NCI-H446 treated with DMSO at 0.1 percent for 48 hours (cell line): ENCODE measurements at regions not wholly inside any gene's neighbourhood (a gene's known extent, or its start where the extent isn't known, plus 50 kb on each side); places are given as distances from the start of the nearest gene placed in this dataset.

Source experiments
- DNase-seq: peaks from one replicate; lab custom pipeline; 2025; lab: John Stamatoyannopoulos, UW

GRCh38 chr22:27120036-27120435 lies 462.6 kb downstream of the MIAT start:
- no peak for DNase-seq

DNA sequence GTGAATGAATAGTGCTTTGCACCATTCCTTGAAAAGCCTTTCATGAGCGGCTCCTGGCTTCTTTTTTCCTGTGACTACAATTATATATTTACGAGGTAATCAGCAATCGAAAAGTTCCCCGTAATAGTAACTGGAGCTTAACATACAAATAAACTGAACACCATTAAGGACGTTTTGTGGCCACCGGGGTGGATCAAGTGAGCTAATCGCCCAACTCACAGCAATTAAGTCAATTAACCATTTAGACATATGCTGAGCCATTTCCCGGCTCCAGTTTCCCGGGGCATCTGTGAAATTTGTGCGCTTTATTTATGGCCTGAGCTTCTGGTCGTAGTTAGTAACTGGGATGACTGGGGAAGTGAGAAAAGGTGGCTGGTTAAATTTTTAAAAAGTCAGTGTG lies 465.2 kb downstream of the MIAT start:
- DNase-seq, result peak; percentile 39

DNA sequence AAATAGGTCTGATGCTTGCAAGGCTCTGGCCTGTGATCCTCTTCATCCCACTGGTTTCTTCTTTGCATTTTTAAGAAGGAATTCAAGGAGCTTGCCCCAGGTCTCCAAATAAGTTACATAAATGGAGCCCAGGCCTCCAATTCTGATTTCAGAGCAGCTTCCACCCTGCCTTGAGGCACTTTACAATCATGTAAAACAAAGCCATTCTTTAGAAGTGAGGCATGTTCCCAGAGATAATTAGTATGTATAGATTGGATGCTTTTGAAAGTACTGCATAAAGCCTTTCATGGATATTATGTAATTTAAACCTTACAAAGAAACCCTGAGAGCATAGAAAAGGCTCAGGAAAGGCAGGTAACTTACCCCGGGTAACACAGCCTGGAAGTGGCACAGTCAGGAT lies 466.5 kb downstream of the MIAT start:
- no peak for DNase-seq

- DNase-seq, result peak; percentile 99
Measured at GRCh38 chr22:27124351-27124966, 467.1 kb downstream of the MIAT start.

DNA sequence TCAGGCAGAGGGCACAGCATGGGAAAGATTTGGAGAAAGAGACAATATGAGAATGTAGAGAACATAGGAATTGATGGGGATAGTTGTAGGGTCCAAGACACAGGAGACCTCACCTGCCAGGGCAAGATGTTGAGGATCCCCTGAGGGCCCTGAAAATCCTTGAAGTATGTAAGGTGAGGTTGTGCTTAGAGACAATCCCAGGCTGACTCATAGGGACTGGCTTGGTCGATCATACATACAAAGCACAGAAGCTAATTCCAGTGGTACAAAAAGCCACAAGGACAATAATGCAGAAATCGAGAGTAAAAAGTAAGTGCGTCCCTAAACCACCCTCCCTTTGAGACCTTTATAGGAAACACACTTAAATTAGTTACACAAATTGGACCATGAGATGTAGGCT lies 468.2 kb downstream of the MIAT start:
- DNase-seq, result no peak

DNA sequence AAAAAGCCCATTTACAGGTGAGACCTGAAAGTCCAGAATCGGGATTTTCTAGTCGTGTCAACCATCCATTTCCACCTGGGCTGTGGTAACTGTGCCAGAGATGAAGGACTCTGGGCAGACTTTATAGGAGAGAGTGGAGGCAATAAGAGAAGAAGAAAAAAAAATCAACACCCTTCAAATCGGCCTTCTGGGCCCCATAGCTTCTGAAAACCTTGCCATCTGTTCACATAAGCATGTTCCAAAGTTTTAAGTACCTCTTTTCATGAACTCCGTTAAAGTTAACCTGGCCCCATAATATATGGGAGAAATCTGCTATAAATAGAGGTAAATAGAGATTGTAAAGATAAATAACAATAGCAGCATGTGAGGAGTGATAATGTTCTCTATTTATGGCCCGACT lies 470.5 kb downstream of the MIAT start:
- peak; percentile 92 for DNase-seq

DNA sequence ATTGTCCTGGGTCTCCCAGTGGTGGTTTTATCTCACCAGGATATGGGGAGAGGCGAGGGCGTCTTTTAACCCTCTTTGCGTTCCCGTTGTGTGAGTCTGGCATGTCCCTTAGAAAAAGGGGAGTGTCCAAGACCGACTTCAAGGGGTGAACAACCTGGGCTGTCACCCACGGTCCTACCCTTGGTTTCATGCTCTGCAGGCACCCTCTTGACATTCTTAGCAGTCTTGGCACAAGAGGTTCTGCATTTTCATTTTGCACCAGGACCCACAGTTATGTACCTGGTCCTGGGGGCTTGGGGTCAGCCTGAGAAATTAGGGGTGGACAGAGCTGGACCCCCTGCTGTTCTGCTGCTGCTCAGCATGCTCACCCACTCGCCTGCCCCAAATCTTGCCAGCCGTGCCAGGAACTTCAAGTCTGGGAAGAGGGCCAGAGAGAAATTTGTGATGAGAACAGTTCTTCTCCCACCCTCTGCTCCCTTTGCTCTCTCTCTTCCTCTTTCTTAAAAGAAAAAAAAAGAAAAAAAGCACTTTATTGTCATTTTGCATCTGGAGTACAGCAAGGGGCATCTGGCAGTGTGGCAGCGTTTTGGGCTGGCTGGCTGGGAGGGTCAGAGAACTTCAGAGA lies 471.2 kb downstream of the MIAT start:
- peak; percentile 82 for DNase-seq

DNA sequence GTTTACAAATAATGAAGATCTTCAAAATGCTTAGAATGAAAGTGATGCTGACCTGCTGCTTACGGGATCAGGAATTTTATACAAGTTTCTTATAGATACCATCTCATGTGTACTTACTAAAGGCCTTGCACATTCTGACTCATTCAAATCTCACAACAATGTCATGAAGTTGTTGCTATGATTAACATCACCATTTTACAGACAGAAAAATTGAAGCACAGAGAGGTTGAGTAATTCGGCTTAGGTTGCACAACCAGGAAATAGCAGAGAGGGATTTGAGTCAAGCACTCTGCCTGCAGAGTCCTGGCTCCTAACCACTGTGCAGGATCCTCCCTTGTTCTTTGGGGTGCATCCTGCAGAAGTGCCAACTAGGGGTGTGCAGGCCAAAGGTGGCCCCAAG lies 471.9 kb downstream of the MIAT start:
- no peak for DNase-seq

DNA sequence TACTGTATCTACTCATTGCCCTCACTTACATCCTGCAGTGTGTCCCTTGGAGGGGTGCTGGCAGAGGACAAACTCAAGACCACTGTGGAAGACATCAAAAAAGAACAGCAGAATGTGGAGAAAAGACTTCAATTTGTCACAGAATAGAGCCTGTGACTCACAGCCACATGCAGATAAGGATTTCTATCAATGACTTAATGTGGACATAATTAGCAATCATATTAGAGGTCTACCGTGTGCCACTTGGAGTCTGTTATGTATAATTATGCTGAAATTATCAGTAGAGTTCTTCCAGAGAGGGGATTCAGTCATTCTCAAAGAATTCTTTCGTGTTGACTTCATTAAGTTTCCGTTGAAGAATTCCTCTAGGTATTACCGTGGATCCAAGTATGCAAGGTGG lies 473.5 kb downstream of the MIAT start:
- no peak for DNase-seq

- DNase-seq, result no peak
Measured at GRCh38 chr22:27131346-27131745, 474.0 kb downstream of the MIAT start.

DNA sequence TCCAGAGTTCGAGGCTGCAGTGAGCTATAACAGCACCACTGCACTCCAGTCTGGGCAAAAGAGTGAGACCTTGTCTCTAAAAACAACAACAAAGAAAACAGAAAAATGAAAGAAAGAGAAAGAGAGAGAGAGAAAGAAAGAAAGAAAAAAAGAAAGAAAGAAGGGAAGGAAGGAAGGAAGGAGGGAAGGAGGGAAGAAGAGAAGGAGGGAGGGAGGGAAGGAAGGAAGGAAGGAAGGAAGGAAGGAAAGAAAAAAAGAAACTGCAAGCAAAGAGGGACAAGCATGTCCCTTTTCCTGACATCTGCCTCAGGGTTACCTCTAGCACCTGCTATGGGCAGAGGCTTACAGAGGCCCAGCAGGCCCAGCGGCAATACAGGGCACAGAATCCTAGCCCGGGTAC lies 475.0 kb downstream of the MIAT start:
- no peak for DNase-seq

- DNase-seq, result no peak
Measured at GRCh38 chr22:27133019-27133431, 475.6 kb downstream of the MIAT start.

GRCh38 chr22:27133681-27134314 lies 476.4 kb downstream of the MIAT start:
- no peak for DNase-seq

- no peak for DNase-seq
Measured at GRCh38 chr22:27134315-27134701, 476.9 kb downstream of the MIAT start.

GRCh38 chr22:27135031-27135981 lies 477.9 kb downstream of the MIAT start:
- DNase-seq, result no peak

GRCh38 chr22:27136596-27136995 lies 479.2 kb downstream of the MIAT start:
- DNase-seq, result no peak

- DNase-seq, result peak; percentile 52
Measured at GRCh38 chr22:27137871-27138337, 480.5 kb downstream of the MIAT start.

GRCh38 chr22:27138471-27138870 lies 481.1 kb downstream of the MIAT start:
- DNase-seq, result no peak

GRCh38 chr22:27139935-27140511 lies 482.6 kb downstream of the MIAT start:
- DNase-seq, result peak; percentile 89

DNA sequence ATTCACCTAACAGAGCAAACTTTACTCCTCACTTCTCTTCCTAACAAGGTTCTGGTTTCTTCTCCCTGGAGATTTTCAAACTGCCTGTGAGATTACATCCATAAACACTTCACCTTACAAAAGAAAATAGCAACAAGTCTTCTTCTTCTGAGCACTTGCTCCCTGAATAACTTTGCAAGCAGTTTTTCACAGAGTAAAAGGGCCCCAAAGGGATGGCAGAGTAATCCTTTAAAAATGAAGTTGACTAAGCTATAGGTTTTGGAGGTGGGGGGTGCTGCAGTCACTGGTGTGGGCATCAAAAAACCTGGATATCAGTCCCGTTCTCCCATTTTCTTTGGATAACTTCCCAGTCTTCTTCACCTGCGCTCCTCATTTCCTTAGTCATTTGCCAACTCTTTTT lies 484.9 kb downstream of the MIAT start:
- no peak for DNase-seq

DNA sequence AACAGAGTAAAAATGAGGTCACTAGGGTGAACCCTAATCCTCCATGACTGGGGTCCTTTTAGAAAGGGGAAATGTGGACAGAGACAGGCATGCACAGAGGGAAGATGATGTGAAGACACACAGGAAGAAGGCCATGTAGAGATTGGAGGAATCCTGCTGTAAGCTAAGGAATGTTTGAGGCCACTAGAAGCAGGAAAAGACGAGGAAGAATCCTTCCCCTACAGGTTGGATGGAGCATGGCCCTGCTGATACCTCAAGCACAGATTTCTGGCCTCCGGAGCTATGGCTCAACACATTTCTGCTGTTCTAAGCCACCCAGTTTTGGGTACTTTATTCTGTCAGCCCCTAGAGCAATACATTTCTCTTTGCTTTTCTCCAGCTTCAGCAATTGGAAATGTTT lies 486.9 kb downstream of the MIAT start:
- DNase-seq, result no peak
